Suprapubic skin (tissue), 4 donors: ENCODE measurements at regions not wholly inside any gene's neighbourhood (a gene's known extent, or its start where the extent isn't known, plus 50 kb on each side); places are given as distances from the start of the nearest gene placed in this dataset.

Experiments used
- DNase-seq, 2 donors: peaks; one replicate each; pipeline ENCODE4 v3.0.0-alpha.2; 2019; ENCODE audit warnings: low spot score in 2 of 2
- H3K27ac ChIP-seq: fragments of 200-600 bp; sonication (generic); one replicate; pipeline ENCODE4 v1.5.1; 2019
- H3K27me3 ChIP-seq: fragments of 200-600 bp; sonication (generic); one replicate; pipeline ENCODE4 v1.5.1; 2019
- H3K36me3 ChIP-seq: fragments of 200-600 bp; sonication (generic); one replicate; pipeline ENCODE4 v1.5.1; 2019
- H3K4me1 ChIP-seq: fragments of 200-600 bp; sonication (generic); one replicate; pipeline ENCODE4 v1.5.1; 2019
- H3K4me3 ChIP-seq: fragments of 200-600 bp; sonication (generic); one replicate; pipeline ENCODE4 v1.5.1; 2019; ENCODE audit warnings: mild to moderate bottlenecking
- H3K9me3 ChIP-seq: fragments of 200-600 bp; sonication (generic); one replicate; pipeline ENCODE4 v1.5.1; 2019
- EP300 ChIP-seq: sonication (generic); formaldehyde crosslinking; IDR thresholded peaks from one replicate; pipeline ENCODE4 v1.6.1; 2017; ENCODE audit warnings: antibody characterized with exemption
- POLR2A ChIP-seq, 2 donors: fragments of 450-650 bp; IDR thresholded peaks; one replicate each; pipeline ENCODE4 v1.6.1; 2017; ENCODE audit warnings: antibody characterized with exemption in 2 of 2, mild to moderate bottlenecking in 2 of 2, moderate library complexity in 2 of 2
- POLR2AphosphoS5 ChIP-seq, 3 donors: sonication (generic); formaldehyde crosslinking; IDR thresholded peaks; one replicate each; pipeline ENCODE4 v1.6.1; 2017; ENCODE audit warnings: antibody characterized with exemption in 3 of 3
- WGBS: methylation state at CpG from one replicate; pipeline ENCODE4 v1.1.5; 2018; 5-methylcytosine and 5-hydroxymethylcytosine counted together
- TF ChIP-seq, protein P1 (sequence below), 2 donors: fragments of 200-600 bp in 1 of 2; fragments of 450-650 bp in 1 of 2; sonication (generic) in 1 of 2; IDR thresholded peaks; one replicate each; pipeline ENCODE4 v1.5.1; 2016 to 2019; ENCODE audit warnings: antibody characterized with exemption in 2 of 2, mild to moderate bottlenecking in 1 of 2, moderate library complexity in 1 of 2

DNA sequence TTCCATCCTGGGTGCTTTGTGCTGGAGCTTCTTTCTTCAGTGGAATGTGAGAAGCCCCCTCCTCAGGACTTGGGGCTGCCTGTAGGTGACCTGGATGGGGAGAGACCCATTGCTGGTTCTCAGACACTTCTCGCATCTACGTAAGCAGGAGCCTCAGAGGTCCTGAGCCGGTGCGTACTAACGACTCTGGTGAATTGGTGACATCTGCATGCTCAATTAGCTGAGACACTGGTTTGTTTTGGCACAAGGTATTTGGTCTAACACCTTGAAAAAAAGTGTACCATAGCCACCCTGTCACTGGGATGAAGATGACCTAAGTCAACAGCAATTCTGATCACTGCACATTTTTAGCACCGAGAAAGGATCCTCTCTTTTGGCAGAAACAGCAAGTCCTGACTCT lies 57.7 kb downstream of the LRRC30 start:
- no peaks in the 10 kb centered on the region for H3K27me3 ChIP-seq
- 85% methylated on average over 6 of the region's 6 CpGs for WGBS
- no peaks in the 10 kb centered on the region for H3K9me3 ChIP-seq
- no peaks in the 10 kb centered on the region for H3K4me1 ChIP-seq
- DNase-seq = no peak
- no peak overlapping the region for H3K4me3 ChIP-seq
- H3K27ac ChIP-seq = no peak overlapping the region
- no peaks in the 10 kb centered on the region for H3K36me3 ChIP-seq
- TF ChIP-seq POLR2A (IDR thresholded peaks at IDR 0.05) (no peak), EP300 (no peak), POLR2AphosphoS5 (IDR thresholded peaks at IDR 0.05) (no peak)
- TF ChIP-seq, protein P1, sequence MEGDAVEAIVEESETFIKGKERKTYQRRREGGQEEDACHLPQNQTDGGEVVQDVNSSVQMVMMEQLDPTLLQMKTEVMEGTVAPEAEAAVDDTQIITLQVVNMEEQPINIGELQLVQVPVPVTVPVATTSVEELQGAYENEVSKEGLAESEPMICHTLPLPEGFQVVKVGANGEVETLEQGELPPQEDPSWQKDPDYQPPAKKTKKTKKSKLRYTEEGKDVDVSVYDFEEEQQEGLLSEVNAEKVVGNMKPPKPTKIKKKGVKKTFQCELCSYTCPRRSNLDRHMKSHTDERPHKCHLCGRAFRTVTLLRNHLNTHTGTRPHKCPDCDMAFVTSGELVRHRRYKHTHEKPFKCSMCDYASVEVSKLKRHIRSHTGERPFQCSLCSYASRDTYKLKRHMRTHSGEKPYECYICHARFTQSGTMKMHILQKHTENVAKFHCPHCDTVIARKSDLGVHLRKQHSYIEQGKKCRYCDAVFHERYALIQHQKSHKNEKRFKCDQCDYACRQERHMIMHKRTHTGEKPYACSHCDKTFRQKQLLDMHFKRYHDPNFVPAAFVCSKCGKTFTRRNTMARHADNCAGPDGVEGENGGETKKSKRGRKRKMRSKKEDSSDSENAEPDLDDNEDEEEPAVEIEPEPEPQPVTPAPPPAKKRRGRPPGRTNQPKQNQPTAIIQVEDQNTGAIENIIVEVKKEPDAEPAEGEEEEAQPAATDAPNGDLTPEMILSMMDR (IDR thresholded peaks at IDR 0.05) = no peak

DNA sequence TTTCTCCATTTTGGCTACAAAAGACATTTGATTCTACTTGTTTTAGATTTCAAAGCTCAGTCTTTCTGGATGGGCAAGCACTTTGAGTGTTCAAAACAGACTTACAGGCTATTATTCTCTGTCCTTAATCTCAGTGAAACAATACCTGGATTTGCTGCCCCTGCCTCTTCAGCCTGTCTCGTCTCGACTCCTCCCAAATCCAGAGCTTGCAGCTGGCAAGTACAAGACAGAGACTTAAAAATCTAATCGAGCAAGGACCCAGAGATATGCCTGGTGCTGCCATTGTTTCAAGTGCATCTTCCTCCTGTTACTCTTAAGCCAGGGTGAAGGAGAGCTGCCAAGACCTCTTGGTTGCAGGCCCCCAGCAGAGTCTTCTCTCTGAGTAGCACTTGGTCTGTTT lies 59.2 kb downstream of the LRRC30 start:
- TF ChIP-seq, protein P1 (IDR thresholded peaks at IDR 0.05) = no peak
- TF ChIP-seq POLR2AphosphoS5 (IDR thresholded peaks at IDR 0.05) (no peak), EP300 (no peak), POLR2A (IDR thresholded peaks at IDR 0.05) (no peak)
- WGBS = 70% methylated on average over 3 of the region's 3 CpGs
- no peaks in the 10 kb centered on the region for H3K4me1 ChIP-seq
- no peaks in the 10 kb centered on the region for H3K36me3 ChIP-seq
- no peak overlapping the region for H3K4me3 ChIP-seq
- no peaks in the 10 kb centered on the region for H3K27me3 ChIP-seq
- no peak for DNase-seq
- H3K27ac ChIP-seq = no peak overlapping the region
- H3K9me3 ChIP-seq = no peaks in the 10 kb centered on the region

DNA sequence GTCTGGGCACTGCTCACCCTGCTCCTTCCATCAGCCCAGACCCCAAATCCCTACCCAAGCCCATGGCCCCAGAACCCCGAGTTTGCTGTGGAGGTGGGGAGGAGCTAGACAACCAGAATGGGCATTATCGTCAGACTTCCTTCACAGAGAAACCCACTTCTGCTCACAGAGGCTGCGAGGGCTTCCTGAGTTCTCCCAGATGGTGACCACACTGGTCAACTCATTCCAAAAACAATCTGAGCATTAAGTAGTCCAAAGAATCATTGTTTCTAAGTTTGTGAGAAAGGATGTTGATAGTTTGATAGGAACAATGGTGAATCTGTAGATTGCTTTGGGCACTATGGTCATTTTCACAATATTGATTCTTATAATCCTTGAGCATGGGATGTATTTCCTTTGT lies 60.2 kb downstream of the LRRC30 start:
- H3K27me3 ChIP-seq = no peaks in the 10 kb centered on the region
- H3K27ac ChIP-seq = no peak overlapping the region
- TF ChIP-seq, protein P1 (IDR thresholded peaks at IDR 0.05) = no peak
- TF ChIP-seq POLR2AphosphoS5 (IDR thresholded peaks at IDR 0.05) (no peak), EP300 (no peak), POLR2A (IDR thresholded peaks at IDR 0.05) (no peak)
- H3K4me3 ChIP-seq = no peak overlapping the region
- no peak for DNase-seq
- WGBS = 47% methylated on average over 3 of the region's 3 CpGs
- no peaks in the 10 kb centered on the region for H3K9me3 ChIP-seq
- H3K4me1 ChIP-seq = no peaks in the 10 kb centered on the region
- H3K36me3 ChIP-seq = no peaks in the 10 kb centered on the region

DNA sequence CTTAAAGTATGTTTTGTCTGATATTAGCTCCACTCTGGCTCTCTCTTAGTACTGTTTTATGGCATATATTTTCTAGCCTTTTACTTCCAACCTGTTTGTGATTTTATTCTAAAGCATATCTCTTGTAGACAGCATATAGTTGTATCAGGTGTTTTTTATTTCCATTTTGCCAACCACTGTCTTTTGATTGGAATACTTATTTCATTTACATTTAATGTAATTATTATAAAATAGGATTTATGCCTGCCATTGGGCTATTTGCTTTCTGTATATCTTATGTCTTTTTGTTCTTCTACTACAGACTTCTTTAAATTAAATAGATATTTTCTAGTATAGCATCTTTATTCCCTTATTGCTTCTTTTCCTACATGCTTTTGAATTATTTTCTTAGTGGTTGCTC lies 67.3 kb downstream of the LRRC30 start:
- Histone ChIP-seq H3K4me3 (no peak overlapping the region), H3K27ac (no peak overlapping the region), H3K4me1 (no peaks in the 10 kb centered on the region), H3K27me3 (no peaks in the 10 kb centered on the region), H3K9me3 (peaks cover 12% of the 10 kb centered on the region), H3K36me3 (no peaks in the 10 kb centered on the region)
- no peak for DNase-seq
- TF ChIP-seq POLR2AphosphoS5 (IDR thresholded peaks at IDR 0.05) (no peak), EP300 (no peak), POLR2A (IDR thresholded peaks at IDR 0.05) (no peak)
- TF ChIP-seq, protein P1 (IDR thresholded peaks at IDR 0.05) = no peak

DNA sequence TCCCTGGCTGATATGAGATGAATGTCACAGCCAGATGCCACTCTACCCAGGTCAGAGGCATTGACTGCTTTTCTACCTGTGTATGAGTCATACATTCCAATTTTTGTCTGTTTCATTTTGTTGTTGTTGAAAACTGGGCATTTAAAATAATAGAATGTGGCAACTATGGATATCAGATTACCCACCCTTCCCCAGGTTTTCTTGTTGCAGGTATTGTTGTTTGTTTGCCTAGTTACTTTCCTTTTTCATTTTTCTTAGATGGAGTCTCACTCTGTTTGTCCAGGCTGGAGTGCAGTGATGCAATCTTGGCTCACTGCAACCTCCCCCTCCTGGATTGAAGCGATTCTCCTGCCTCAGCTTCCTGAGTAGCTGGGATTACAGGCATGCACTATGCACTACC lies 70.2 kb downstream of the LRRC30 start:
- Histone ChIP-seq H3K27me3 (no peaks in the 10 kb centered on the region), H3K4me3 (no peak overlapping the region), H3K9me3 (peaks cover 12% of the 10 kb centered on the region), H3K36me3 (no peaks in the 10 kb centered on the region), H3K4me1 (no peaks in the 10 kb centered on the region), H3K27ac (no peak overlapping the region)
- TF ChIP-seq POLR2AphosphoS5 (IDR thresholded peaks at IDR 0.05) (no peak), POLR2A (IDR thresholded peaks at IDR 0.05) (no peak), EP300 (no peak)
- TF ChIP-seq, protein P1 (IDR thresholded peaks at IDR 0.05) = no peak
- DNase-seq = no peak
- 100% methylated on average over 1 of the region's 1 CpG for WGBS
